ENCODE measurements at regions not wholly inside any gene's neighbourhood (a gene's known extent, or its start where the extent isn't known, plus 50 kb on each side); places are given as distances from the start of the nearest gene placed in this dataset.

DNA sequence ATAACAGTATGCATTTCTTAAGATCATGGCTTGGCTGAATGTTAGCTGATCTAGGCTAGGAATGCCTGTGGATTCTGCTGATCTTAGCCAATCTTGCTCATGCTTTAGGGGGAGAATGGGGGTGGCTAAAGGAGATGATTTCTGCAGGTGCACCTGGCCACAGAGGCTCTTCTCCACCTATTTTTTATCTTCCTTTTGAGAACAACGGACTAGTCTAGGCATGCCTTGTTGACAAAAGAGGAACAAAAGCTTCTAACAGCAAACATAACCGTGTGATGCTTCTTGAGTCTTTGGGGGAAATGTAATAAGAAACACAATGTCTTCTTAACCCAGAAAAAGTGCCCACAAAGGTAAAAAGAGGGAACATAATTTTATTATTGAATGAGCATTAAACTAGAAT is 743.5 kb downstream of the ARAP2 start:
- no peak overlapping the region for H3K18ac ChIP-seq (ENCODE audit: insufficient read length, low read depth, low read length)
- TF ChIP-seq, protein P1, sequence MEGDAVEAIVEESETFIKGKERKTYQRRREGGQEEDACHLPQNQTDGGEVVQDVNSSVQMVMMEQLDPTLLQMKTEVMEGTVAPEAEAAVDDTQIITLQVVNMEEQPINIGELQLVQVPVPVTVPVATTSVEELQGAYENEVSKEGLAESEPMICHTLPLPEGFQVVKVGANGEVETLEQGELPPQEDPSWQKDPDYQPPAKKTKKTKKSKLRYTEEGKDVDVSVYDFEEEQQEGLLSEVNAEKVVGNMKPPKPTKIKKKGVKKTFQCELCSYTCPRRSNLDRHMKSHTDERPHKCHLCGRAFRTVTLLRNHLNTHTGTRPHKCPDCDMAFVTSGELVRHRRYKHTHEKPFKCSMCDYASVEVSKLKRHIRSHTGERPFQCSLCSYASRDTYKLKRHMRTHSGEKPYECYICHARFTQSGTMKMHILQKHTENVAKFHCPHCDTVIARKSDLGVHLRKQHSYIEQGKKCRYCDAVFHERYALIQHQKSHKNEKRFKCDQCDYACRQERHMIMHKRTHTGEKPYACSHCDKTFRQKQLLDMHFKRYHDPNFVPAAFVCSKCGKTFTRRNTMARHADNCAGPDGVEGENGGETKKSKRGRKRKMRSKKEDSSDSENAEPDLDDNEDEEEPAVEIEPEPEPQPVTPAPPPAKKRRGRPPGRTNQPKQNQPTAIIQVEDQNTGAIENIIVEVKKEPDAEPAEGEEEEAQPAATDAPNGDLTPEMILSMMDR (conservative IDR thresholded peaks at IDR 0.05) = no peak
- H2BK15ac ChIP-seq (ENCODE audit: low read depth, low read length) = no peak overlapping the region
- H3K27ac ChIP-seq (ENCODE audit: insufficient read length, low read depth, low read length) = no peak overlapping the region
- H4K5ac ChIP-seq (ENCODE audit: insufficient read length, low read depth, low read length) = no peak overlapping the region
- H3K56ac ChIP-seq (ENCODE audit: insufficient read length, low read depth, low read length) = no peak overlapping the region
- no peak overlapping the region for H2BK120ac ChIP-seq (ENCODE audit: low read depth, low read length, poor library complexity, severe bottlenecking)
- H3K14ac ChIP-seq (ENCODE audit: insufficient read depth, low read length) = no peak overlapping the region
- Mint-ChIP-seq H3K9me3 (no peaks in the 10 kb centered on the region; a peak in 1 of 5 replicates), H3K36me3 (ENCODE audit: insufficient read depth in 1 of 3, low read depth in 3 of 3) (no peaks in the 10 kb centered on the region; a peak in 1 of 7 replicates), H3K27me3 (ENCODE audit: low read depth) (no peaks in the 10 kb centered on the region), H3K4me1 (peaks cover 0 to 8% of the 10 kb centered on the region in 2 experiments; a peak in 2 of 4 replicates), H3K4me3 (no peak overlapping the region), H3K27ac (peak overlapping the region in 1 of 3 experiments; percentile 76; a peak in 1 of 7 replicates)
- no peaks in the 10 kb centered on the region for H3K23me2 ChIP-seq (ENCODE audit: insufficient read length, low read depth, low read length, poor library complexity, severe bottlenecking)
- H3K79me1 ChIP-seq (ENCODE audit: insufficient read depth, low read depth, low read length, poor library complexity, severe bottlenecking) = no peaks in the 10 kb centered on the region
- no peak overlapping the region for H3T11ph ChIP-seq (ENCODE audit: low read length)
- no peak overlapping the region for H4K8ac ChIP-seq (replicated peaks; ENCODE audit: insufficient read length, low read depth, low read length)
- no peak overlapping the region for H4K91ac ChIP-seq (ENCODE audit: insufficient read length, low read depth, low read length)
- no peaks in the 10 kb centered on the region for H4K20me1 ChIP-seq (ENCODE audit: control insufficient read depth, insufficient read depth, insufficient read length)
- H3K9me3 ChIP-seq (ENCODE audit: control insufficient read depth, low read depth, low read length) = no peaks in the 10 kb centered on the region
- no peak overlapping the region for H2BK12ac ChIP-seq (ENCODE audit: insufficient read length, low read depth, low read length)
- H3K4ac ChIP-seq (ENCODE audit: low read depth, low read length) = no peak overlapping the region
- H2BK20ac ChIP-seq (ENCODE audit: low read depth, low read length, poor library complexity, severe bottlenecking) = no peak overlapping the region
- no peak overlapping the region for H2BK5ac ChIP-seq (ENCODE audit: insufficient read length, low read length)
- H3K23ac ChIP-seq (ENCODE audit: insufficient read length, low read depth, low read length) = no peak overlapping the region
- H3K4me2 ChIP-seq (ENCODE audit: insufficient read depth, insufficient read length, low read length) = no peak overlapping the region
- no peak overlapping the region for H2AK5ac ChIP-seq (ENCODE audit: insufficient read length, low read length)
- H3K4me1 ChIP-seq (ENCODE audit: insufficient read depth, low read length) = no peaks in the 10 kb centered on the region
- H2AFZ ChIP-seq (ENCODE audit: low read length) = no peak overlapping the region
- H3K27me3 ChIP-seq (ENCODE audit: insufficient read depth, low read length) = no peaks in the 10 kb centered on the region
- no peak overlapping the region for H3K9ac ChIP-seq (ENCODE audit: extremely low read depth, insufficient read length, low read length)
- DNase-seq = no peak
- no peaks in the 10 kb centered on the region for H3K79me2 ChIP-seq (ENCODE audit: insufficient read depth, low read length)
- WGBS (ENCODE audit: extremely low coverage, insufficient read length, low lambda C conversion rate) = no CpG with 5 or more reads among the region's 2 CpGs

Data from H9 (cell line).